Type B pancreatic cell (in vitro differentiated cells): ENCODE measurements at regions not wholly inside any gene's neighbourhood (a gene's known extent, or its start where the extent isn't known, plus 50 kb on each side); places are given as distances from the start of the nearest gene placed in this dataset.
A peak's percentile ranks its signal among the peaks of the same experiment; 100 is the strongest.

Experiments
- DNase-seq: peaks from one replicate; pipeline ENCODE4 v3.0.0; 2021; ENCODE audit warnings: mixed read lengths; ENCODE audit not compliant: unreplicated experiment; ENCODE audit errors: extremely low spot score
- H3K27ac Mint-ChIP-seq: 2 replicates; pipeline ENCODE4 v1.8.0; 2021; ENCODE audit warnings: mild to moderate bottlenecking, mixed read lengths
- H3K27me3 Mint-ChIP-seq: 2 replicates; pipeline ENCODE4 v1.8.0; 2021; ENCODE audit warnings: mixed read lengths
- H3K36me3 Mint-ChIP-seq: 2 replicates; pipeline ENCODE4 v1.8.0; 2021; ENCODE audit warnings: mixed read lengths
- H3K4me1 Mint-ChIP-seq: one replicate; pipeline ENCODE4 v1.8.0; 2021; ENCODE audit warnings: mixed read lengths; ENCODE audit not compliant: unreplicated experiment
- H3K4me3 Mint-ChIP-seq: 2 replicates; pipeline ENCODE4 v1.8.0; 2021; ENCODE audit warnings: mild to moderate bottlenecking, mixed read lengths
- H3K9me3 Mint-ChIP-seq: 2 replicates; pipeline ENCODE4 v1.8.0; 2021; ENCODE audit warnings: mixed read lengths
- CTCF ChIP-seq: fragments of 200-600 bp; sonication (generic); conservative IDR thresholded peaks from 2 replicates; pipeline ENCODE4 v1.5.0; 2021; ENCODE audit warnings: antibody characterized with exemption, mild to moderate bottlenecking

GRCh38 chr6:29999416-29999815, 57.1 kb downstream of the HLA-A start:
- peaks cover 31% of the 10 kb centered on the region for H3K27me3 Mint-ChIP-seq
- peak; percentile 29 for DNase-seq
- no peak overlapping the region for H3K4me3 Mint-ChIP-seq
- H3K4me1 Mint-ChIP-seq = no peaks in the 10 kb centered on the region
- H3K9me3 Mint-ChIP-seq = no peaks in the 10 kb centered on the region
- H3K36me3 Mint-ChIP-seq = no peaks in the 10 kb centered on the region
- H3K27ac Mint-ChIP-seq = no peak overlapping the region
- TF ChIP-seq CTCF = no peak

- H3K4me1 Mint-ChIP-seq = no peaks in the 10 kb centered on the region
- peaks cover 38% of the 10 kb centered on the region for H3K27me3 Mint-ChIP-seq
- TF ChIP-seq CTCF = no peak
- no peak overlapping the region for H3K27ac Mint-ChIP-seq
- H3K4me3 Mint-ChIP-seq = no peak overlapping the region
- DNase-seq = no peak
- H3K9me3 Mint-ChIP-seq = no peaks in the 10 kb centered on the region
- H3K36me3 Mint-ChIP-seq = no peaks in the 10 kb centered on the region
Observed at GRCh38 chr6:30000156-30000791, 57.9 kb downstream of the HLA-A start.

GRCh38 chr6:30002871-30003270, 58.2 kb upstream of the POLR1H start:
- no peak overlapping the region for H3K27ac Mint-ChIP-seq
- peaks cover 48% of the 10 kb centered on the region for H3K27me3 Mint-ChIP-seq
- DNase-seq = no peak

GRCh38 chr6:30005482-30005881, 55.6 kb upstream of the POLR1H start:
- Mint-ChIP-seq H3K9me3 (no peaks in the 10 kb centered on the region), H3K36me3 (no peaks in the 10 kb centered on the region), H3K27me3 (peaks cover 73% of the 10 kb centered on the region), H3K27ac (no peak overlapping the region), H3K4me3 (peak overlapping the region; percentile 73), H3K4me1 (peaks cover 6% of the 10 kb centered on the region)
- TF ChIP-seq CTCF = no peak
- DNase-seq = no peak

More at GRCh38 chr6:30002871-30003270, 58.2 kb upstream of the POLR1H start:
- Mint-ChIP-seq H3K9me3 (no peaks in the 10 kb centered on the region), H3K36me3 (no peaks in the 10 kb centered on the region), H3K4me1 (peaks cover 6% of the 10 kb centered on the region), H3K4me3 (no peak overlapping the region)
- TF ChIP-seq CTCF = no peak

GRCh38 chr6:30006170-30007131, 54.6 kb upstream of the POLR1H start:
- no peak for TF ChIP-seq CTCF
- peaks cover 6% of the 10 kb centered on the region for H3K4me1 Mint-ChIP-seq
- peak overlapping the region; percentile 68 for H3K4me3 Mint-ChIP-seq
- H3K27me3 Mint-ChIP-seq = peaks cover 81% of the 10 kb centered on the region
- H3K27ac Mint-ChIP-seq = no peak overlapping the region
- H3K9me3 Mint-ChIP-seq = no peaks in the 10 kb centered on the region
- DNase-seq = no peak
- peaks cover 8% of the 10 kb centered on the region for H3K36me3 Mint-ChIP-seq
